GM21737 (cell line): ENCODE measurements at regions not wholly inside any gene's neighbourhood (a gene's known extent, or its start where the extent isn't known, plus 50 kb on each side); places are given as distances from the start of the nearest gene placed in this dataset.
"Not testable (repeated sequence)": the region's sequence is repeated elsewhere in the genome, so short reads cannot be mapped to it uniquely, and the experiment has no call there.

Source experiments
- ATAC-seq: cut with Tn5 transposase; IDR thresholded peaks from one replicate; pipeline ENCODE4 v1.9.1; 2021; ENCODE audit warnings: mild to moderate bottlenecking, moderate library complexity; ENCODE audit not compliant: unreplicated experiment

DNA sequence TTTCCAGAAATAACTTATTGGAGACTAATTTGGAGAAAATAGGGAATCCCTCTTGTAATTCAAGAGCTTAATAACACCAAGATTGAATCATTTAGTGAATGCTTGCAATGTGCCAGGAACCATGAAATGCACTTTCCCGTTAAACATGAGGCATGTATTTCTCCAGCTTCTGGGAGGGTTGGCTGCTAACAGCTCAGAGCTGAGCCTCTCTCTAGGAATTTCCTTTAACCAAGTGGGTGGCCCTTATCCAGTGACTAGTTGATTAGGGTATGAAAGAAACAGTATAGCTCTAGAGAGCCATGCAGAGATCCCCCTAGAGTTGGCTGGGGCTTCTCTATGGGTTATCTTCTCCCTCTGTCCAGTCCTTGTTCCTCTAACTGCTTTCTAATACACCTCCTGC, 356.4 kb upstream of the GOT2 start:
- no peak for ATAC-seq

DNA sequence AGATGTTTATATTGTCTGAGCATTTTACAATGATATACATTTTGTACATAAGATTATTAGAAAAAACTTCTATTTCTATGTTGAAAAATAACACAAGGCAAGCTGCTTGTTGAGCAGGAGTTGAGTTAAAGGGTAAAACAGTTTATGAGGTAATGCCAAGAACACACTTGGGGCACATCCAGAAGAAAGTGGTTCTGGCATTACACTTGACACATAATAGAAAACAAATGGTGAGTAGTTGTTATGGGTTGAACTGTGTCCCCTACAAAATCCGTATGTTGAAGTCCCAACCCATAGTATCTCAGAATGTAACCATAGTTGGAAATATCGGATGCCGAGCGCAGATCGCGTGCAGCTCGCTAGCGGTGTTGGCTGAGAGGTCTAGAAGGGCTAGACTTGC, 354.3 kb upstream of the GOT2 start:
- no peak for ATAC-seq

DNA sequence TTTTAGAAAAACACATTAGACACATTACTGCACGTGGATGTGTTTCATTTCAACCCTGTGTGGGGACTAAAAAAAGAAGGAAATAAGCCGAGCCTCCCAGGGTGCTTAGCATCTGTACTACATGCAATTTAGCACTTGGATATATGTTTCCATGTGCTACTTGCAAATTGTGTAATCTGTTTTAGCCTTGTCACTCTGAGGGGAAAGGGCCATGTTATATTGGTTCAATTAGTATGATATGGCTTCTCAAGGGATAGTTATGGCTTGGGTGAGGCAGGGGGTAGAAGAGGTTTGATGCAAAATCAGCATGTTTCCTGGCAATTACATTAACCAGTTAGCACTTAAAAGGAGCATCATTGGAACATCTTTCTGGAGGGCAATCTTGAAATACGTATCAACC, 353.5 kb upstream of the GOT2 start:
- no peak for ATAC-seq

DNA sequence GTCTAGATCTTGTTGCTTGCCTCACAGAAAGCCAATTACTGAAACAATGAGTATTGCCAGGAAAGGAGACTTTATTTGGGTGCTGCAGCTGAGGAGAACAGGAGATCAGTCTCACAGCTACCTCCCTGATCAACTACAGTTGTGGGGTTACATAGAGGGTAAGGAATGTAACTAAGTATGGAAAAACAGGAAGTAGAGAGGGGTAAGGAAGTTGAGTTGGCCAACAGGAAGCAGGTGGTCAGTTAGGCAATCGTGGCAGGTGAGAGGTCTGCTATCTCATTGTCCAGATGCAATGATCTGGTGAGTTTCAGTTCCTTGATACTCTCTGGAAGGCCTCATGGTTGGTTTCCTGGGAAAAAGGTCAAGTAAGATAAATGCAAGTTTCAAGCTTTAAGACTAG, 333.1 kb upstream of the GOT2 start:
- no peak for ATAC-seq

DNA sequence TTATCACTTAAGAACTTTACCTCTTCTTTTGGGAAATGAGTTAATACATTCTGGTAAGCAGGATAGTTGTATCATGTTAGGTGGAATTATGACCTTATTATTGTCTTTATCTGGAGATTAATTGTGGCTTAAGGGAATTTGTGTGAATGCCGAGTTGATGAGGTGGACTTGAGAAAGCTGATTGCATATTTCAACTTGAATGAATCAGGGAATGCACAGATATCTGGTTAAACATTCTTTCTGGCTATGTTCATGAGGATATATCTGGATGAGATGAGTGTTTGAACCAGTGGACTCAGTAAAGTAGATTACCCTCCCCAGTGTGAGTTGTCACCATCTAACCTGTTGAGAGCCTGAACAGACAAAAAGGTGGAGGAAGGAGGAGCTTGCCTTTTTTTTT, 326.1 kb upstream of the GOT2 start:
- ATAC-seq, result no peak

DNA sequence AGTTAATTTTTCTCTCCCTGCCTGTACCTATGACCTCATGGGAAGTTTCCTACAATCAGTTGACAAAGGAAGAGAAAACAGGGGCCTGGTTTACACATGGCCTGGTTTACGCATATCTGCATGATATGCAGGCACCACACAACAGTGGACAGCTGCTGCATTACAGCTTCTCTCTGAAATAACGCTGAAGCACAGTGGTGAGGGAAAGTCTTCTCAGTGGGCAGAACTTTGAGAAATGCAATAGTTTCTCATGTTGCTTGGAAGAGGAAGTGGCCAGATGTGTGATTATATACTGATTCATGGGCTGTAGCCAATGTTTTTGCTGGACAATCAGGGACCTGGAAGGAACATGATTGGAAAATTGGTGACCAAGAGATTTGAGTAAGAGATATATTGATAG, 324.1 kb upstream of the GOT2 start:
- ATAC-seq, result no peak

DNA sequence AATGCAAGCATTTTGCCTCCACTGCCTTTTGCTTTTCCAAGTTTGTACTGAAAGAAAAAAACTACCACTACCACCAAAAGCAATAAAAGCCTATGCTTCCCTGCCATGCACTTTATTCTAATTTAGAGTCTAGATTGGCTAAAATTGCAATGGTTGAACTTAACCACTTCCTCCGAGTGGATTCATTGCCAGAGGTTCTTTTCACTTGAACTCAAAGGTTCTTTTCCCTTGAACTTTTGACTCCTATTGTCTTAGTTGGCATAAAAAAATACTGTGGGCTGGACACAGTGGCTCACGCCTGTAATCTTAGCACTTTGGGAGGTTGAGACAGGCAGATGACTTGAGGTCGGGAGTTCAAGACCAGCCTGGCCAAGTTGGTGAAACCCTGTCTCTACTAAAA, 319.8 kb upstream of the GOT2 start:
- ATAC-seq, result no peak

DNA sequence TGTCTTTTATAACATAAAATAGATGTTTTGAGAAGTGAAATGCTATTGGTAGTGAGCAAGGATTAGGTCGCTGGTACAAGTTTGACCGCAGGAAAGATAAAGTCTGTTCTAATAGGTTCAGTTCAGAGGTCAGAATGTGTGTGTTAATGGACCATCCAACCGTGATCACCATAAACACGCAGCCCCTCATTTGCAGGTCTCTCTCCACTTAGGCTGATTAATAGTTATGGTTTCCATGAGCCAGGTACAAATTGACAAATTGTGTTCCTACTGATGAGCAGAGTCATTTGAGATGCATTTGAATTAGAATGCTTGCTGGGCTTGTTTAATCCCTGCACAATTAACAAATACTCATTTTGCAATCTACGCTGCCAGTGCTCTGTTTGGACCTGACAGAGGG, 318.1 kb upstream of the GOT2 start:
- ATAC-seq, result no peak

DNA sequence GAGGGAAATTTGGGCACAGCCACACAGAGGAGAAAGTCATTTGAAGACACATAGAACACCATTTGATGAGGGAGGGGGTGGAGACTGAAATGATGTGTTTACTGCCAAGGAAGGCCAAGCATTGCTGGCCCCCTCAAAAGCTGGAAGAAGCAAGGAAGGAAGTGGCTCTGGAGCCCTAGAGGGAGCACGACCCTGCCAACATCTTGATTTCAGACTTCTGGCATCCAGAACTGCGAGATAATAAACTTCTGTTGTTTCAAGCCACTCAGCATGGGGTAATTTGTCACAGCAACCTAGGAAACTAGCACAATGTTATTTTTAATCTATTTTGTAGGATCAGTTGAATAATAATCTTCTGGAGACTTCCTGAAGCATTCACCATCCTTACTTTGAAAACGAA, 314.8 kb upstream of the GOT2 start:
- no peak for ATAC-seq

DNA sequence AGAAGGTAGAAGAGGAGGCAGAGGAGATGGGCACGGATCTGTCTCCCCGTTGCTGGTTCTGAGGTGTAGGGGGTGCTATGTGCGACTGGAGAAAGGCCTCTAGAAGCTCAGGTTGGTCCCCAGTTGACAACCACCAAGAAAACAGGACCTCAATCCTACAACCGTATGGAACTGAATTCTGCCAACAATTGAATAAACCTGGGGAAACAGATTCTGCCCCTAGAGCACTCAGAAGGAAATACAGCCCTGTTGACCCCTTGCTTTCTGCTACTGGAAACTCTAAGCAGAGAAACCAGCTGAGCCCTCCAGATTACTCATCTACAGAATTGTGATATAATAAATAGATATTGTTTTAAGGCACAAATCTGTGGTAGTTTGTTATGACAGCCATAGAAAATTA, 313.0 kb upstream of the GOT2 start:
- no peak for ATAC-seq

DNA sequence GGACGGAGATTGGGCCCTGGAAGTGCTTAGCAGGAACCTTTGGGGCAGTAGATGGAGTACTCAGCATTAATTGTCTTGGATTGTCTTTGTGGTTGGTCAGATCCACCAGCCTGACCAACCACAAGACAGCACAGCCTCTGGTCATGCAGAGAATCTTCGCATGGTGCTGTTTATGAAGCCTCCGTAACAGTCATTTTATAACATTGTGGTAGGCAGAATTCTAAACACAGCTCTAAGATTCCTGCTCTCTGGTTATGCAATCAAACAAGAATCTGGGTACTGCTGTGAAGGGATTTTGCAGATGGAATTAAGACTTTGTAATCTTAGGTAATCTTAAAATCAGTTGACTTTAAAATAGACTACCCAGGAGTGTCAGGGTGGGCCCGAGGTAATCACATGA, 312.2 kb upstream of the GOT2 start:
- no peak for ATAC-seq

DNA sequence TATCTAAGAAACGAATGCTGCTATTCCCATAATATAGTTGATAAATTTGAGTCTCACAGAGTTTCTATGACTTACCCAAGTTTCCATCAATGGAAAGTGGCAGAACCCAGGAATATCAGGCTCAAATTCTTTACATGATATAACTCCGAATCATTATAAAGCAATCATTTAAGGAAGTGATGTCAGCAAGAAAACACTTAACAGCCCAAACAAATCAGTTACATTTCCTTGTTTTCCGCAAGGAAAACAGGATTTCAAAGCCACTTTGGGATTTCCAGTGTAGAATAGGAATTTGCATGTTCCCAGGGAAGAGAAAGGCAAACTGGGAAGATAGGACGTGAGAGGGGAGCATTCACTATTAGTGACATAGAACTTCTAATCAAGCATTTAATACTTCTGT, 311.4 kb upstream of the GOT2 start:
- no peak for ATAC-seq

DNA sequence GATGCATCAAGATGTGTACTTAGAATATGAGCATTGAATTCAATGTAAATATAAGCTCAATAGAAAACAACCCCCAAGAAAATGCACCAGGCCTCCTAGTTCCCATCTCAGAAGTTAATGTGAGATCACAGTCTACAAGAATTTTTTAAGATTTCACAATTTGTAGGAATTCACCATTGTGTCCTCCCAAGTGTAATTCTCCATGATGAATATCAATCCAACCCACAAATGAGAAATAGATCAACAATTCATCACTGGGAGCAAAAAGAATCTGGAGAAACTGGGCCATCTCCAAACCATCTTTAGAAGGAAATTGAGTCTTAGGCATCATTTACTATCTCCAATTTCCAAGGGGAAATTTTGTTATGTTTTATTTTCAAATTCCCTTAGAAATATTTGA, 310.5 kb upstream of the GOT2 start:
- ATAC-seq, result no peak

DNA sequence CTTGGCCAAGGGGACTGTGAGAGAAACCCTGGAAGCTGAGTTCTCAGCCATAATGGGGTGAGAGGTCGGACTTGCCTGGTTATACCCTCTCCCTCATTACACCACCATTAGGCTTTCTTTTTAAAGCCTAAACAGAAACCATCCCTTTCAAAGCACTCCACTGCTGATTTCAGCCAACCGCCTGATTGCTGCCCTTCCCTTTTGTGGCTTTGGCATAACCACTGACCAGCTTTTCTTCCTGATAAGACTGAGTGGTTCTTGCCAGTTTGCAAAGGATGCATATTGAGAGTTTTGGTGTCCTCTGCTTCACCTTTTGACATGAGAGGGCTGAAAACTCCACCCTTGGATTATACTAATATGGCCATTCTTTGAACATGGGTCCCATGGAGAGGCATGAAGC, 308.2 kb upstream of the GOT2 start:
- ATAC-seq, result no peak

DNA sequence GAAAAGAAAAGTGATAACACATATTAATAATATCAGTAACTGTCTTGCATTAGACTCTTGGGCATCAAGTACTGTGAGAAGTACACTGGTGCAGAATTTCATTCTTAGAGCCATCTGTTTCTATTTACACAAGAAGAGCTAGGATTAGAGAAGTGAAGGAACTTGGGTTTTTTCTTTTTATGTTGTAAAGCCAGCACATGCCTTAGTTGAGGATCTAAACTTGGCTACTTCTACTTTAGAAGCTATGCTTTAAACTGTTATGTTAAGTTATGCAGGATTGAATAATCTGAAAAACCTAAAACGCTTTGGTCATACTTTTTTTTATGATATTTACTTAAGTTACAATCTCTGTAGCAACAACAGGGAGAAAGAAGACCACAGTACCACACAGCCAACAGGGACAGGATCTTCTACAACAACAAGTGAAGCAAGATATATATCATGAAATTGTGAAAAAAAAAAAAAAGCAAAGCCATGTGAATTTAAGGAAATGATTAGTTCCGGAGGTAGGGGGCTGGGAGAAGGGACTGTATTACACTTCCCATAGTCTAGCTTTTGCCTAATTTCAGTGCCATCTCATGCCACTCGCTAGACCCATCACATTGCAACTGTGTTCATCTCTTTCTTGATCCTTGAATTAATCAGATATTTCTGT, 305.1 kb upstream of the GOT2 start:
- no peak for ATAC-seq

DNA sequence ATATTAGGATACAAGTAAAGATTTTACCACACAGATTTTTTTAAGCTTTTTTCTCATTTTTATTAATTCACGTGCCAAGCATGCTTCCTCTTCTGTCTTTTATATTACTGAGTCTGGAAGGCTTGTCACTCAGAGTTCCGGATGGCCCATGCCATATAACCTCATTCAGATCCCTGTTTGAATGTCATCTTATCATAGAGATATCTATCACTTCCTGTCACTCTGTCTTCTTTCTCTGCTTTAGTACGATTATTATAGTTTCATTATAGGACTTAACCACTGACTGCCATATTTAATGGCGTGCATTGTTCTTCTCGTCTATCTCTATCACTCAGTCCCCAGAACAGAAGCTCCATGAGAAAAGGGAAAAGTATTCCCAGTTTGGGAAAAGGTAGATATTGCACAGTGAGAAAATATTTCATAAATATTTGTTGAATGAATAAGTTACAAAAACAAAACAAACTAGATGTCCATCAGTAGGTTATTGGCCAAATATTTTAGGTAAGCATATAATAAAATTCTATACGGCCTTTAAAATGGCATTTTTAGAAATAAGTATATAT, 296.9 kb upstream of the GOT2 start:
- ATAC-seq, result no peak

DNA sequence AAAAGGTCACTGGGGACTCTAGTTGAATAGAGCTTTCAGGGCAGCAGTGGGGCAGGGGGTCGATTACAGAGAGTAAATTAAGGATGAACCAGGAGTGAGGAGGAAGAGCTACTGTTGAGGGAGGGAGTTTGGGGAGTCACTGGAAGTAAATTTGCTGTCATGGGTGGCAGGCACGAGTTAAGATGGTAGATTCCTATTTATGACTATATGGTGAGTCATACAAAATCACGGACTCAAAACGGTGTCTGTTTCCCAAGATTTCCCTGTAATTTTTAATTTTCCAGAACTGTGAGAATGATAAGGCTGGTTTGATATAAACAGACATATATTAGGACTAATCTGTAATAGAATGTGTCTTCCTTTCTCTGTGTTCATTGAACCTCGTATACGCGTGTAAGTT, 287.6 kb upstream of the GOT2 start:
- no peak for ATAC-seq

DNA sequence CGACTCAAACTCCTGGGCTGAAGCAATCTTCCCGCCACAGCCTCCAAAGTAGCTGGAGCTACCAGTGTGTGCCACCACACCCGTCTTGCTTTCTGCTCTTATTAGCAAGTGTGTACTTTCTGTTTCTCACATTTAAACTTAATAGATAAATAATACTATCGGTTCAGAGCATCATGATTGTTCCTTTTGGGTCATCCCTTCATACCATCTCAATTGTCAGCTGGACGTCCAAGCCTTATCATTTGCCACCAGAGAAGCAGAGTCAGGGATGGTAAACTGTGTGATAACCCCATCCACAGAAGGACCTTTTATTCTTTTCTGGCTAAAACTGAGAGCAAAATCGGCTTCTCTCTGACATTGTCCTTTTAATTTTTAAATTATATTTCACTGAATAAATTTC, 279.8 kb upstream of the GOT2 start:
- ATAC-seq, result no peak

DNA sequence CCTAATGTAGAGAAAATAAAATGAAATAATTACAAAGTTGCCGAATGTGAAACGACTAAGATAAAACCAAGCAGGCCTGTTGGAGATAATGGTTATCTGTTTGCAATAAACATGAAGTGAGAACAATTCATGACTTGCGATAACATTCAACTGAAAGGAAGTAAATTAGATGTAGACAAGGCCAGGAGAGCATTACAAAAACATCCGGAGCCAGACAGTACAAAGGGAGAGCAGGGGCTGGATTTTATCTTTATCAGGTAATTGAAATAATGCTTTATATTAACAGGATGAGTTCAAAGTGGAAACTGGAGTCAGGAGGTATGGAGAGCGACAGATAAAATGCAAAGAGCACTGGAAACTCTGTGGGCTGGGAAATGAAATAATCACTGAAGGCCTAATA, 265.6 kb upstream of the GOT2 start:
- ATAC-seq, result no peak

DNA sequence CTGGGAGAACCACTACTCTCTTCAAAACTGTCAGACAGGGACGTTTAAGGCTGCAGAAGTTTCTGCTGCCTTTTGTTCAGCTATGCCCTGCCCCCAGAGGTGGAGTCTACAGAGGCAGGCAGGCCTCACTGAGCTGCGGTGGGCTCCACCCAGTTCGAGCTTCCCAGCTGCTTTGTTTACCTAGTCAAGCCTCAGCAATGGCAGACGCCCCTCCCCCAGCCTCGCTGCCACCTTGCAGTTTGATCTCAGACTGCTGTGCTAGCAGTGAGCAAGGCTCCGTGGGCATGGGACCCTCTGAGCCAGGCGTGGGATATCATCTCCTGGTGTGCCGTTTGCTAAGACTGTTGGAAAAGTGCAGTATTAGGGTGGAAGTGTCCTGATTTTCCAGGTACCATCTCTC, 258.6 kb upstream of the GOT2 start:
- ATAC-seq, result not testable (repeated sequence)

DNA sequence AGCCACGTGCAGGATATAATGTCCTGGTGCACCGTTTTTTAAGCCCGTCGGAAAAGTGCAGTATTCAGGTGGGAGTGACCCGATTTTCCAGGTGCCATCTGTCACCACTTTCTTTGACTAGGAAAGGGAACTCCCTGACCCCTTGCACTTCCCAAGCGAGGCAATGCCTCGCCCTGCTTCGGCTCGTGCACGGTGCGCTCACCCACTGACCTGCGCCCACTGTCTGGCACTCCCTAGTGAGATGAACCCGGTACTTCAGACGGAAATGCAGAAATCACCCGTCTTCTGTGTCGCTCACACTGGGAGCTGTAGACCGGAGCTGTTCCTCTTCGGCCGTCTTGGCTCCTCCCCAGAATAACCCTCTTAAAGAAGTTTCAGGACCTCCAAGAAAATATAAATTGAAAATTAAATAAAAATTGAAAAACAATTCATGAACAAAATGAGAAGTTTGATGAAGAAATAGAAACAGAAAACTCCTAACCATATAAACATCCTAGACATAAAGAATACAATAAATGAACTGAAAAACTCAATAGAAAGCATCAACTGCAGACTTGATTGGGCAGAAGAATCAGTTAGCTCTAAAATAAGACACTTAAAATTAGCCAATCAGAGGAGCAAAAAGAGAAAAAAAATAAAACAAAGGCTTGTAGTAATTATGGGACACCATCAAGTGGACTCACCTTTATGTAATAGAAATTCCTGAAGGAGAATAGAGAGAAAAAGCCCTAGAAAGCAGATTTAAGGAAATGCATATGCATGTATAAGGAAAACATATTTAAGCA, 249.3 kb upstream of the GOT2 start:
- ATAC-seq, result not testable (repeated sequence)

DNA sequence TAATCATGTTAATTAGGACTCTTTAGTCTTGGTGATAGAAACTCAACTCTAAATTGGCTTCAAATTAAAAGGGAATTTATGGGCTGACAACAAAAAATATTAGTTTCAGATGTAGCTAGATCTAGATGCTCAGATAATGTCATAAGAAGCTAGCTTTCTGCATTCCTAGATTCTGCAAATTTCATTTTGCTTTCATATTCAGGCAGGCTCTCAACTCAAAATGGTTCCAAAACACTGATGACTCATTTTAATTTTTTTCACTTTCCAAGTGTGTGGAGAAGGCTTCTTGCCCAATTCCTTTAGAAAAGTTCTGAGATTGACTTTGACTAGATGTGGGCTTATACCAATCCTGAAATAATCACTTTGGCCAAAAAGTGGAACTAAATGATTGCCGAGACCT, 236.7 kb upstream of the GOT2 start:
- ATAC-seq, result peak; percentile 83

DNA sequence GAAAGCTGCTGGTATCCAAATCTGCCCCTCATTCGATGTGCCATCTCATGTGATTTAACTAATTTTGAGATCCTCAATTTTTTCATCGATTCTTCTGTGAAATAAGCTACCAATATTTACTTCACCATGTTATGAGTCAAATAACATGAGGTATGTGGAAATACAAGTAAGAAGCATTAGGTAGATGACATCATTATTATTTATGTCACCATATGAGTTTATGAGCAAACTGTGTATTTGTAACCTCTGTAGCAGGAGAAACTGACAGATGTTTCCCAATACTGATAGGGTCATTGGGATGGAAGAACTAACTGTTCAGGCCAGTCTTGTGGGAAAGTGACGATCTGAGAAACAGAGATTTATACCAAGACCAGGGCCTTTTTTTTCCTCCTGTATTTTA, 229.4 kb upstream of the GOT2 start:
- ATAC-seq, result no peak
